NOMO-1 treated with DMSO at 0.1 percent for 48 hours (cell line): ENCODE measurements at regions not wholly inside any gene's neighbourhood (a gene's known extent, or its start where the extent isn't known, plus 50 kb on each side); places are given as distances from the start of the nearest gene placed in this dataset.

Experiments used
- DNase-seq: peaks from one replicate; lab custom pipeline; 2025; ENCODE audit not compliant: unreplicated experiment; lab: John Stamatoyannopoulos, UW

DNA sequence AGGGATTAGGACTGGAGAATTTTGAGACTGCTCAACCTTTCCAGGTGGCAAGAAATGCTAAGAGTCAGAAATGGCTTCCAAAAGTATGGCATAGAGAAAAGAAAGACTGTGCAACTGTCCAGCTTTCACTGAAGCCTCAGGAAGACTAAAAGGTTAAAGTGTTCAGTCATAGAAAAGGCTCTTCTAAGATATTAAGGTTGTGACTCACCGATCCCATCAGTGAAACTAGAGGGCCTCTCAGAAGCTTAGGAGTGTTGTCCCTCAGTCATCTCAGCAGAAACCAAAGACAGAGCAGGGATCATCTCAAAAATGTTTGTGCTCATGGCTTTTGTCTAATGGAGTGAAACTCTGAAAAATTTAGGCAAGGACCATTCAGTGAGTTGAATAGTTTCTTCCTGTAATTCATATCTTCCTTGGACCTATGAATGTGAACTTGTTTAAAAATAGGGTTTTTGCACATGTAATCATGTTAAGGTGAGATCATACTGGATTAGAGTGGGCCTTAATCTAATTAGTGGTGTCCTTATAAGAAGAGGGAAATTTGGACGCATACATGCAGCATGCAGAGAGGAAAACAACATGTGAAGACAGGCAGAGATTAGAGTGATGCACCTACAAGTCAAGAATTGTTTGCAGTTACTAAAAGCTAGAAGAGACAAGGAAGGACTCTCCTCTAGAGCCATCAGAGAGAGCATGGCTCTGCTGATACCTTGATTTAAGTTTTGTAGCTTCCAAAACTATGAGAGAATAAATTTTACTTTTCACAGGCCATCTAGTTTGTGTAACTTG is 71.3 kb downstream of the RPE65 start:
- no peak for DNase-seq

DNA sequence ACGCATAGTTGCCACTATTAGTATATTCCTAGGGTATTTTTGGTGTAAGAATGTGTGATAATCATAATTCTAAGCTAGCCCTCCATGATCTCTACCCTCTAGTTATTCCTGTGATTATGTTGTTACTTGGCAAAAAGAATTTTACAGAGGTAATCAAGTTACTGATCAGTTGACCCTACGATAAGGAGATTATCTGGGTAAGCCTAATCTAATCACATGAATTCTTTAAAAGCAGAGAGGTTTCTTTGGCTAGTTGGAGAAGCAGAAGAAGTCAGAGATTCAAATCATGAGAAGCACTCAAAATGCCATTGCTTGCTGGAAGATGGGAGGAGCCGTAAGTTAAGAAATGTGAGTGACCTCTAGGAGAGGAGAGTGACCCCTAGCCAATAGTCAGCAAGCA is 72.7 kb downstream of the RPE65 start:
- no peak for DNase-seq

DNA sequence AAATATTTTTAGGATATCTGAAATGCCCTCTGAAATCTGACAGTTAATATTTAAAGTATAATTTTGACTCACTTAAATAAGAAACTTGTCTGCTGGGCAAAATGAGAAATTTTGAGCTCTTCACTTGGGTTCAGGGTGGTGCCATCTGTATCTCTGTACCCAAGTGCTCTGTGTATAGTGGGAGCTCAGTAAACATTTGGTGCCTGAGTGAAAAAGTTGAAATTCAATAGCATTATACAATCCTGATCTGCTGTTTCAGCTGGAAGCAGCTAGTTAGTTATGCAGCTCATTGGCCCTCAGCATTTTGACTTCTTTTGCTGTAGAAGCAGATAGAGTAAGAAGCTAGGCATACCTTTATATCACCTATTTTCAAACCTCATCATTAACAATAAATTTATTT is 73.3 kb downstream of the RPE65 start:
- DNase-seq, result no peak

DNA sequence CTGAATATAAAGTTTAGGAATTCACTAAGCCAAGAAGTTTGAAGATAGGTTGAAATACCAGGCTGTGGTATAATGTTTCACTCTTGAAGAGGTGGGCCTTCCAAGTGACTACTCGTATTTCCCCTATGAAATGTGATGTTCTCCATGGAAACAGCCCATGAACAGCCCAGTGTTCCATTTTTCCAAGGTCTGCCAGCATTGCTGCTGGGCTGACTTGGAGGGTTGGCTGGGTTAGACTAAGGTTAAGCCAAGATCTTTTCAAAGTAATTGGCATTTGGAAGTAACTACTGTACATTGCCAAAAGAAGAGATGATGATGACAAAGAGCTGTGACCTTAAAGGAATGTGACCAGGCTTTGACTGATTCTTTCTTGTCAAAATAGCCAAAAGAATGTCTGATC is 73.8 kb downstream of the RPE65 start:
- DNase-seq, result no peak

DNA sequence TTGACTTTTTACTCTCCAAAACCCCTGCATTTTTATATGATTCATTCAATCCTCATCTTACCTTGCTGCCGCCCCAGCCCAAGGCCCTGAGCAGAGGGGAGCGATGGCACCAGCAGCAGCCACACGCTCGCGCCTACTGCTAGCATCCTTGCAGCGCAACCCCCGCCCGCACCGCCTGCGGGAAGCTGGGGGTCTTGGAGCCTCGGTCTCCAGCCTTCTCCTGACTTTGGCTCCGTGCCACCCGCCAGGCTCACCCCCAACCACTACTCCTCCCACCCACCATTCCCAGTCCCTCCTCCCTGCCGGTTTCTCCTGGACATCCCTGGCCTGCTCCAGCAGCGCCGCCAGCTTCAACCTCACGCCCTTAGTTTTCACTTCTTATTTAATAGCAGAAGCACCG is 76.6 kb downstream of the RPE65 start:
- DNase-seq, result no peak

DNA sequence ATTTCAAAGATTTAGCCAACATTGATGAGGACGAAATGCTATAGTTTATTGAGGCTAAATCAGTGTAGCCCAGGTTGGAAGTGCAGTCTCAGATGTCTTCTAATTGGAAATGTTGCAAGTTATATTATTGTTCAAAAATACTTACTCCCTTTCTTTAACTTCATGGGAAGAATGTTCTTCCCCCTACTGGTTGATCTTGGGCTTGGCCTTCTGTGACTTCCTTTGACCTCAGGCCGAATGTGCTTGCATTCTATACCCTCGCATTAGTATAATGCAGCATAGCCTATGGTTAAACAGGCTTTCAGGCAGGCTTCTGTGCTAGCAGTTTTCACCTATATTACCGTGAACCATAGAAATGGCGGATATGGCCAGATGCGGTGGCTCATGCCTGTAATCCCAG is 77.3 kb downstream of the RPE65 start:
- DNase-seq, result no peak

DNA sequence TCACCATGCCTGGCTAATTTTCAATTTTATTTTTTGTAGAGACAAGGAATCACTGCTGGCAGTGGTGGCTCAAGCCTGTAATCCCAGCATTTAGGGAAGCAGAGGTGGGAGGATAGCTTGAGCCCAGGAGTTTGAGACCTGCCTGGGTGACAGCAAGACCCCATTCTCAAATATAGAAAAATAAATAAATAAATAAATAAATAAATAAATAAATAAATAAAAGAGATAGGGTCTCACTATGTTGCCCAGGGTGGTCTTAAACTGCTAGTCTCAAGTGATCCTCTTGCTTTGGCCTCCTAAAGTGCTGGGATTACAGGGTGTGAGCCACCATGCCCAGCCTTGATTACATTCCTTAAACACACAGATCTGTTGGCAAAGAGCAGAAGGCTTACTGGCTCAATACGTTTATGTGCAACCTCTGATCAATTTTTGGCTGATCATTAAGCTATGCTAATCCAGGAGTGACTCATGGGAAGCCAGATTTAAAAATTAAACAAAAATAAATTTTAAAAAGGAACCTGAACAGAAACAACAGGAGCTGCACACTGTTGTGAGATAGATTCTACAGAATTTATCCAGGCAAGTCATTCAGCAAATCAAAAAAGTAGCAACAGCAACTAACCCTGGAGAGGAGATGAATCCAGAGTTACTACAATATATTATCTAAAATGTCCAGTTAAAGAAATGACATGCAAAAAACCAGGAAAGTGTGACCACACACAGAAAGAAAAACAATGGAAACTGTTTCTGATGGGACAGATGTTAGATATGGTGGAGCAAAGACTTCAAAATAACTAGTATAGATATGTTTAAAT is 79.4 kb downstream of the RPE65 start:
- DNase-seq, result no peak

DNA sequence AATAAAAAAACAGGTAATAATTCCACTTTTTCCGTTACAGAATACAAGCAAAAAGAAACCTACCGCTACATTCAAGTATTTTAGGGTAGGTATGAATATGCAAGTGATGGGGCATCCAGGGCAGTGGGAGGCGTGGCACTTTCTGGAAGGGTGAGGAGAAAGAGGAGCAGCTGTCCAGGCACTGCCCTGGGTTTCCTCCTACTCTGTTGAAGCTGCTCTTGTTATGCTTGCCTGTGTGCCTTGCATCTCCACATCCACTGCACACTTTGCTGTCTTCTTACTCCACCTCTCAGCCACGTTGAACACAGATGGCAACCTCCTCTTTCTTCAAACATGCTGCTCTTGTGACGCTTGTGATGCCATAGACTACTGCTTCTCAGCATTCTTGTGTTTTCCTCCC is 83.2 kb downstream of the RPE65 start:
- no peak for DNase-seq

DNA sequence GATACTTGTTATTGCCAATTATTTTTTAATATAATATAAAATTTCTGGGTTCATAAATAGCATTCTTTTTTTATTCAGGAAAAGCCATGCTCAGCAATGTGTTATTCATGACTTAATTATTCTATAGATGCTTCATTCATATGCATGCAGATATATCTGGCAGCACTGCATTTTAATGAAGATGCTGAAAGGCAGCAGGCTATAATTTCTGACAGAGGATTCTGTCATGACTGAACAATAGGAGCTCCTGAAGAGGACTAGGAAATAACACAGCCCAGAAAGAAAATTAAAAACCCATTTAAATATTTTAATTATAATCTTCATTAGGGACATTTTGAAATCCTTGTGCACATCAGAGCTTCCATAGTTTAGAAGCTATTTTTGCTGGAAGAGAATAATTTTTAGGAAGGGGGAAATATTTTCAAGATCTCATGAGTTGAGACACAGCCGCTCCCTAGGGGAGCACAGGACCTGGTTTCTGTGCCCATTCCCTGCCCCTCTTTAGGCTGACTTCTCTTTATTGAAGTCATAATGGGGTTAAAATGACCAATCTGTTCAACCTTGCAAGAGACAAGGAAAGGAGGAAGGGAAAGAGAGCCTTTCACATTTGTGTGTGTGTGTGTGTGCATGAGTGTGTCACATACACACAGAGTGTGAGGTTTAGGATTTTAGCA is 83.9 kb downstream of the RPE65 start:
- no peak for DNase-seq

DNA sequence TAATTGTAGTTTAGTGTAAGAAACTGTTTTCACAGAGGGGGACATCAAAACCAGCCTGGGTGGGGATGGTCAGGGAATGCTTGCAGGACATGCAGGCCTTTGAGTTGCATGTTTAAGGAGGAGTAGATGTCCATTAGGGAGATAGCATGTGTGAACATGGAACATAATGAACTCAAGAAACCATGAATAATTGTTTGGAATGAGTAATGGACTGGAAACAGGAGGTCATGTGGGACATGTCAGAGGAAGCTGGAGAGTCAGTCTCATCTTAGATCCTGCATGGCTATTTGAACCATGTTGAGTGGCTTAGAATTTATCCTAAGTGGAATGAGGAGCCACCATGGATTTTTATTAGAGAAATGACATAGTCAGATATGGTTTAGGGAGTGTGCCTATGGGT is 86.4 kb downstream of the RPE65 start:
- DNase-seq, result no peak

DNA sequence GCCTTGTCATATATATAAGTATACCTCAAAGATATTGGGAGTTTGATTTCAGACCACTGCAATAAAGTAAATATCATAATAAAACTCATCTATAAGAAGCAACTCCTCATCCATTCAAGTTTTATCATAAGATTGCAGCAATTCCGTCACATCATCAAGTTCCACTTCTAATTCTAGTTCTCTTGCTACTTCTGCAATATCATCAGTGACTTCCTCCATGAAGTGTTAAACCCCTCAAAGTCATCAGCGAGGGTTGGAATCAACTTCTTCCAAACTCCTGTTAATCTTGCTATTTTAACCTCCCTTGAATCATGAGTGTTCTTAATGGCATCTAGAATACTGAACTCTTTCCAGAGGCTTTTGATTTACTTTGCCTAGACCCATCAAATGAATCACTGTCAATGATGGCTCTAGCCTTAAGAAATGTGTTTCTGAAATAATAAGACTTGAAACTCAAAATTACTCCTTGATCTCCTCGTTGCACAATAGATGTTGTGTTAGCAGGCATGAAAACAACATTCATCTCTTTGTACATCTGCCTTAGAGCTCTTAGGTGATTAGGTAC is 88.3 kb downstream of the RPE65 start:
- peak; percentile 5 for DNase-seq

DNA sequence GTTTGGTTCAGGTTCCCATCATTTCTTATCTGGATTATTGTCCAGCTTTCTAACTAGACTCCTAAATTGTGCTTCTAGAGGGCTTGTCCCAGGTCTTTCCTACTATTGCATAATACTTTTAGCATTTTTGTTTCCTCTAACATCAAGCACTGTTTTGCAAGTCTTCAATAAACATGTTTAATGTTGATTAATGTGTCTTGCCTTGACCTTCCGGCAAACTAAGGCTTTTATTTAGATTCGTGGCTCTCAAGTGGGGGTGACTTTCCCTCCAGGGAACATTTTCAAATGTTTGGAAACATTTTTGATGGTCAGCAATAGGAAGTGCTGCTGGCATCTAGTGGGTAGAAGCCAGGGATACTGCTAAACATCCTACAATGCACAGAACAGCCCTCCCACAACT is 90.7 kb downstream of the RPE65 start:
- no peak for DNase-seq

DNA sequence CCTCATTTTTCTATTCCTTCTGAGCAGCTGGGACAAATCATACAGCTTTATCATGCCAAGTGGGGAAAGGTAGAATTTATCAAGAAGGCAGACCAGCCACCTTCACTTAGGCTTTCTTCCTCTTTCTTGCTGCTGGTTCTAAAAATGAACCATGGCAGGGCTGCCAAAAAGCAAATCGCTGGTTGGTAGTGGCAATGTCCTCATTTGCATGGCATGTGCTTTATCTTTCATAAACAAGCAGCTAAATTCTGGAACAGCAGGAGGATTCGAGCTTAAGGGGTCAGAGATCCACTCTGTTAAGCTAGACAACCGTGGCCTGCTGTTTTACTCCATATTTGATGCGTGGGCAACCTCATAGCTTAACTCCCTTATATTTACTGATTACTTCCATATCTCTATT is 91.3 kb downstream of the RPE65 start:
- DNase-seq, result peak; percentile 35

DNA sequence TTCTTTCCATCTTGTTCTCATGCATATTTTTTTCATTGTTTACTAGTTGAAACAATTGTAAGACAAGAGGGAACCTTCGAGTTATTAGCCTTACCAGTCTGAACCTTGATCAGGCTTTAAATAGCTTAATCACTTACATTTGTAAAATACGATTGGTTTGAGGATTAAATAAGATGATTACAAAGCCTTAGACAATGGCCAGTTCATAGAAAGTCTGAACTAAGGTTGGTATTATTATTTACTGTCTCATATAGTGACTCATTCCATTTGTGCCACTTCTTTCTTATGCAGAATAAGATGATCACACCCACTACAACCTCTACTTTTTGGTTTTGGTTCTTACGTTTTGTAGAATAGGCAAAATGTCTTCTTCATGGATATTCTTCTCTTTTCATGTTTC is 94.1 kb downstream of the RPE65 start:
- DNase-seq, result no peak

DNA sequence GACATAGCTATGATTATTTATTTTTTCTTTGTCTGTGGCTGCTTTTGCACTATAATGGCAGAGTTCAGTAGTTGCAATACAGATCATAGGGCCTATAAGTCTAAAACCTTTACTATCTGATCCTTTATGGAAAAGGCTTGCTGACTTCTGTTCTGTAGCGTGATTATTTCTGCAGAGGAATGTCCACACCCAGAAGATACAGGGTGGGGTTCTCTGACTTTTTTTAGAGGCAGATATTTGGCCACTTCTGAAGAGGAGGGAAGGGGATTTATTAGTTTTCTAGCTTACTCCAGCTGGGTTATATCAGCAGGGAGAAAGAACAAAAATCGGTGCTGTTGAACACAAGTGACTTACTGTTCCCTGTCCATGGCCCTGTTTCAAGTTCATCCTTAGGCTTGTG is 97.6 kb downstream of the RPE65 start:
- no peak for DNase-seq

DNA sequence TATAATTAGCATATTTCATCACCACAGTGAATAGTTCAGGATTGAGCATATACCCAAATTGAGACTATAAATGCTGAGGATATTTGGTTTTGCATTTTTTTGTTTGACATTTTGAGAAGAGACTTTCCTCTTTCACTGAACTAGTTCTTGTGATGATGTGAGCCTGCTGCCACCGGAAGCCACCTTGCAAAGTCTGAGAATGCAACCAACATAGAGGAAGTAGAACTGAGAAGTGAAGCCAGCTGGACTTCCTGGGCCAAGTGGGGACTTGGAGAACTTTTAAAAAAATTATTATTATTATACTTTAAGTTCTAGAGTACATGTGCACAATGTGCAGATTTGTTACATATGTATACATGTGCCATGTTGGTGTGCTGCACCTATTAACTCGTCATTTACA is 102.3 kb downstream of the RPE65 start:
- peak; percentile 84 for DNase-seq

DNA sequence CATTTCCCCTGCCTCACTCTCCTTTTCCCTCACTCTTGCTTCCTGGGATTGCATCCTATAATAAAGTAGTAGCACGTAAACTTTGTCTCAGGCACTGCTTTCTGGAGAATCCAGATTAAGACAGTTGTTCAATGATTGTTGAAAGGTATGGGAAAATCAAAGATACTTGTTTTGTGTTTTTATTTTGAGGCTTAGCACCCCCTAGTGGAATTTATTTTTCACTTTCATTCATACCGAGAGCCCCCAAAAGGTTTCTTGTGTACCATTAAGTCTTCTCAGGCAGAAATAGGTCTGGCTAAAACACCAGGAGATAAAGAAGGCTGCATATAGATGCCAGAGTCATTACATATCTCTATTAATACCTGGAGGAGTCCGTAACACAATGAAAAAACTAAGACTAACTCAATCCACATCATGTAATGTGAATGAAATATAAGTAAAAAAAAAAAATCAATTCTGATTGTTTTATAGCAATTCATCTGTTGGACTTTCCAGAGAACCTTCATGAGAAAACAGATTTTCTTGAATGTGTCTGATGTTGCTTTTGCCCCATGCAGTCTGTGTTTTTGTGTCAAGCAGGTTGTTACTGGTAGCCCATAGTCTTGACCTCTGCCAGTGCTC is 103.5 kb downstream of the RPE65 start:
- DNase-seq, result no peak

DNA sequence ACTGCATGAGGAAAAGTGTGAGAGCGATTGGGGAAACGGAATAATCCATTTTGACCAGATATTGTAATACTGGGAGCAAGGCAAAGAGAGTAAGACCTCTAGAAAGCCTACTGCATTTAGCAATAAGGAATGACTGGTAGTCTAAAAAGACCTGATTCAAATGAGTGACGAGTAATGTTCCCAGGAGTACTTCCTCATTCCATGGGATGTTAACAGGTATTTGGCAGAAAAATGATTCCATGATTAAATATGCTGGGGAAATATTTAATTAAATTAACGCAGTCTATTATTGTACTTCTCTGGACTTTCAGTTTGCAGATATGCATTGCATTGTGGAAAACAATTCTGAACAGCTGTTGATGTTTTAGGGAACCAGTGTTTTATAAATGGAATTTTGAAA is 105.5 kb downstream of the RPE65 start:
- DNase-seq, result no peak

DNA sequence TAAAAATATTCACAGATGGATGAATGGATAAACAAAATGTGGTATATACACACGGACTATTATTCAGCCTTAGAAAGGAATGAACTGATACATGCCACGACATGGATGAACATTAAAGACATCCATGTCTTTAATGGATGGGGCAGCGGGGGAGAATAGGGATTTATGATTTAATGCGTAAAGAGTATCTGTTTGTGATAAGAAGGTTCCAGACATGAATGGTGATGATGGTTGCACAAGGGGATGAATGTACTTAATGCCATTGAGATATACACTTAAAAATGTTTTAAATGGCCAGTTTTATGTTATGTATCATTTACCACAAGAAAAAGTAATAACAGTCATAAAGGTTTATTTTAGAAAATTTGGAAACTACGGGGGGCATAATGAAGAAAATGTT is 108.6 kb upstream of the WLS start:
- no peak for DNase-seq

DNA sequence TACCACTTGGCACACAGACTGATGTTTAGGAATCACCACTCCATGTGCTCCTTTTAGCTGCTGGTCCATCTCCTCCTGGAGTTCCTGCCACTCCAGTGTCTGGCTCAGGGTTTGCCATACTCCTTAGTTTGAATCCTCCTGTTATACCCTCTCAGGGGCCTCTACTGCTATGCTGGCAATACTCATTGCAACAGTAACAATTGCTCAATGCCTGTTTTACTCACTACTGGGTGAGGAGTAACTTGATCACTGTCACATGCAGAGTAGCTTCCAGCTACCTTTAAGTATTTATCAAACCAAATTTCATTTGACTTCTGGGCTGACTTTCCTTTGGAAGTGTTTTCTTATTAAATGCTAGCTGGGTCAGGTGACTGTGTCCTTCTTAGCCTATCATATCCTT is 107.2 kb upstream of the WLS start:
- DNase-seq, result peak; percentile 33

DNA sequence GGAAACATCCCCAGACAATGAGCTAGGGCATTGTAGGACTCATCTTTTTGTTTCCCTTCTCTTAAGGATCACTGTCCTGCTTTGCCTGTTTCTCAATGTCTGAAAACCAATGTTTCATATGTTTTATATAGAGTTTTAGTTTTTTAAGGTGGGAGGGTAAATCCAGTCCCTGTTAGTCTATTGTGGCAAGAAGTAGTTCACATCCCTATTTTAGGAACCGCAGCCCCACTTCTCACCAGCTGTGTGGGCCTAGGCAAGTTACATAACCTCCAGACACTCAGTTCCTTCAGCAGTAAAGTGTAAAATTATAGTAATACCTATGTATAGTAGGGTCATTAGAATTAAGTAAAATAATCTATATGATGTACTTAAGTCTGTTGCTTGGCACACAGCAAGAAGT is 105.8 kb upstream of the WLS start:
- DNase-seq, result peak; percentile 52
